Sigmoid colon (tissue), 4 donors: ENCODE measurements at regions not wholly inside any gene's neighbourhood (a gene's known extent, or its start where the extent isn't known, plus 50 kb on each side); places are given as distances from the start of the nearest gene placed in this dataset.

Source experiments
- CTCF ChIP-seq, 4 experiments: fragments of 450-650 bp in 3 of 4; fragments of 200-600 bp in 1 of 4; IDR thresholded peaks; one replicate each; pipeline ENCODE4 v1.5.1; 2016 to 2019; ENCODE audit warnings: antibody characterized with exemption in 4 of 4, mild to moderate bottlenecking in 3 of 4, moderate library complexity in 2 of 4
- POLR2AphosphoS5 ChIP-seq, 4 donors: sonication (generic); formaldehyde crosslinking; IDR thresholded peaks; one replicate each; pipeline ENCODE4 v1.6.1; 2017; ENCODE audit warnings: antibody characterized with exemption in 4 of 4

GRCh38 chr12:92206011-92206410 lies 60.4 kb upstream of the BTG1 start:
- TF ChIP-seq CTCF (IDR thresholded peaks at IDR 0.05) (no peak), POLR2AphosphoS5 (IDR thresholded peaks at IDR 0.05) (no peak)
